ENCODE measurements at regions not wholly inside any gene's neighbourhood (a gene's known extent, or its start where the extent isn't known, plus 50 kb on each side); places are given as distances from the start of the nearest gene placed in this dataset.

GRCh38 chr20:21982559-21982958, 277.1 kb downstream of the PAX1 start:
- no peak for TF ChIP-seq CTCF (IDR thresholded peaks at IDR 0.05)
- no peak for DNase-seq (ENCODE audit: low spot score)
- no peaks in the 10 kb centered on the region for H3K9me3 ChIP-seq
- H3K4me1 ChIP-seq, result peaks cover 0 to 11% of the 10 kb centered on the region in 2 donors
- H3K36me3 ChIP-seq, result no peaks in the 10 kb centered on the region
- no peaks in the 10 kb centered on the region for H3K27me3 ChIP-seq
- no peak overlapping the region for H3K4me3 ChIP-seq
- peak overlapping the region in 1 of 2 donors; percentile 62 for H3K27ac ChIP-seq

- H3K27me3 ChIP-seq, result no peaks in the 10 kb centered on the region
- peak overlapping the region in 1 of 2 donors; percentile 62 for H3K27ac ChIP-seq
- no peaks in the 10 kb centered on the region for H3K36me3 ChIP-seq
- H3K4me1 ChIP-seq, result peaks cover 0 to 11% of the 10 kb centered on the region in 2 donors
- peak; percentile 62 for DNase-seq (ENCODE audit: low spot score)
- no peak for TF ChIP-seq CTCF (IDR thresholded peaks at IDR 0.05)
- H3K9me3 ChIP-seq, result no peaks in the 10 kb centered on the region
- H3K4me3 ChIP-seq, result no peak overlapping the region
These were observed 276.3 kb downstream of the PAX1 start for GRCh38 chr20:21981597-21982344.

- Histone ChIP-seq H3K27ac (peak overlapping the region in 1 of 2 donors; percentile 62), H3K36me3 (no peaks in the 10 kb centered on the region), H3K4me1 (peaks cover 0 to 11% of the 10 kb centered on the region in 2 donors), H3K27me3 (no peaks in the 10 kb centered on the region), H3K4me3 (no peak overlapping the region), H3K9me3 (no peaks in the 10 kb centered on the region)
- TF ChIP-seq CTCF (IDR thresholded peaks at IDR 0.05), result no peak
- no peak for DNase-seq (ENCODE audit: low spot score)
These were observed 275.7 kb downstream of the PAX1 start for GRCh38 chr20:21981179-21981578.

- Histone ChIP-seq H3K4me1 (no peaks in the 10 kb centered on the region), H3K9me3 (peaks cover 0 to 7% of the 10 kb centered on the region in 2 donors), H3K4me3 (no peak overlapping the region), H3K27me3 (no peaks in the 10 kb centered on the region), H3K36me3 (no peaks in the 10 kb centered on the region), H3K27ac (no peak overlapping the region)
- TF ChIP-seq CTCF (IDR thresholded peaks at IDR 0.05), result no peak
- DNase-seq (ENCODE audit: low spot score), result no peak
These were observed 266.0 kb downstream of the PAX1 start for GRCh38 chr20:21971436-21971835.

- TF ChIP-seq CTCF (IDR thresholded peaks at IDR 0.05), result no peak
- no peaks in the 10 kb centered on the region for H3K36me3 ChIP-seq
These were observed 263.0 kb downstream of the PAX1 start for GRCh38 chr20:21968486-21968885.

GRCh38 chr20:21967481-21967880, 262.0 kb downstream of the PAX1 start:
- Histone ChIP-seq H3K27me3 (no peaks in the 10 kb centered on the region), H3K36me3 (no peaks in the 10 kb centered on the region), H3K27ac (no peak overlapping the region), H3K9me3 (peaks cover 3 to 9% of the 10 kb centered on the region in 2 donors), H3K4me3 (no peak overlapping the region), H3K4me1 (no peaks in the 10 kb centered on the region)
- TF ChIP-seq CTCF (IDR thresholded peaks at IDR 0.05), result no peak
- DNase-seq (ENCODE audit: low spot score), result no peak

More at GRCh38 chr20:21968486-21968885, 263.0 kb downstream of the PAX1 start:
- no peak for DNase-seq (ENCODE audit: low spot score)
- Histone ChIP-seq H3K27me3 (no peaks in the 10 kb centered on the region), H3K4me1 (no peaks in the 10 kb centered on the region), H3K4me3 (no peak overlapping the region), H3K27ac (no peak overlapping the region), H3K9me3 (peaks cover 0 to under 1% of the 10 kb centered on the region in 2 donors)
